ENCODE measurements at regions not wholly inside any gene's neighbourhood (a gene's known extent, or its start where the extent isn't known, plus 50 kb on each side); places are given as distances from the start of the nearest gene placed in this dataset.

- TF ChIP-seq, protein P1, sequence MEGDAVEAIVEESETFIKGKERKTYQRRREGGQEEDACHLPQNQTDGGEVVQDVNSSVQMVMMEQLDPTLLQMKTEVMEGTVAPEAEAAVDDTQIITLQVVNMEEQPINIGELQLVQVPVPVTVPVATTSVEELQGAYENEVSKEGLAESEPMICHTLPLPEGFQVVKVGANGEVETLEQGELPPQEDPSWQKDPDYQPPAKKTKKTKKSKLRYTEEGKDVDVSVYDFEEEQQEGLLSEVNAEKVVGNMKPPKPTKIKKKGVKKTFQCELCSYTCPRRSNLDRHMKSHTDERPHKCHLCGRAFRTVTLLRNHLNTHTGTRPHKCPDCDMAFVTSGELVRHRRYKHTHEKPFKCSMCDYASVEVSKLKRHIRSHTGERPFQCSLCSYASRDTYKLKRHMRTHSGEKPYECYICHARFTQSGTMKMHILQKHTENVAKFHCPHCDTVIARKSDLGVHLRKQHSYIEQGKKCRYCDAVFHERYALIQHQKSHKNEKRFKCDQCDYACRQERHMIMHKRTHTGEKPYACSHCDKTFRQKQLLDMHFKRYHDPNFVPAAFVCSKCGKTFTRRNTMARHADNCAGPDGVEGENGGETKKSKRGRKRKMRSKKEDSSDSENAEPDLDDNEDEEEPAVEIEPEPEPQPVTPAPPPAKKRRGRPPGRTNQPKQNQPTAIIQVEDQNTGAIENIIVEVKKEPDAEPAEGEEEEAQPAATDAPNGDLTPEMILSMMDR (conservative IDR thresholded peaks at IDR 0.05), result no peak
- TF ChIP-seq ZFX (IDR thresholded peaks at IDR 0.05), result no peak
- H3K27ac ChIP-seq, result no peak overlapping the region
Observed at GRCh38 chr17:70774339-70775117, 605.2 kb downstream of the KCNJ2 start.

DNA sequence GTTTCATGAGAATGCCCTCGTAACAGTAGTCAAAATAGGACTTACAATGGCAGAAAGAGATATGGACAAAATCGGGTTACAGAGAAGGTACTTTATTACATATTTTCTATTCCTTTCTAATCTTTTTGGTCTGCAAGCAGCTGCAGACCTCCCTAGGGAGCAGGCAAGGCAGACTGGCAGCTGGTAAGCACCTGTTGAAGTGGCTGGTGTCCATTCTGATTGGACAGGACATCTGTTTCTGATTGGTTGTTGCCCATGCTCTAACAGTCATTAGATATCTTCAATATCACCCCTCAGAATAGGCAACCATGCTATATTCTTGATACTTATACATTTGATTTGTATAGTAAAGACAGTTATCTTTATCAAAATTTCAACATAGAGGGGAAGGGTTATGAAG lies 606.3 kb downstream of the KCNJ2 start:
- no peak for TF ChIP-seq ZFX (IDR thresholded peaks at IDR 0.05)
- TF ChIP-seq, protein P1 (conservative IDR thresholded peaks at IDR 0.05), result no peak
- no peak overlapping the region for H3K27ac ChIP-seq

GRCh38 chr17:70776441-70776840 lies 607.1 kb downstream of the KCNJ2 start:
- H3K27ac ChIP-seq, result no peak overlapping the region
- TF ChIP-seq, protein P1 (conservative IDR thresholded peaks at IDR 0.05), result no peak
- no peak for TF ChIP-seq ZFX (IDR thresholded peaks at IDR 0.05)

GRCh38 chr17:70780031-70780430 lies 610.7 kb downstream of the KCNJ2 start:
- no peak for TF ChIP-seq ZFX (IDR thresholded peaks at IDR 0.05)
- no peak overlapping the region for H3K27ac ChIP-seq

GRCh38 chr17:70786081-70786480 lies 616.7 kb downstream of the KCNJ2 start:
- TF ChIP-seq, protein P1 (conservative IDR thresholded peaks at IDR 0.05), result no peak
- TF ChIP-seq ZFX (IDR thresholded peaks at IDR 0.05), result no peak
- no peak overlapping the region for H3K27ac ChIP-seq

DNA sequence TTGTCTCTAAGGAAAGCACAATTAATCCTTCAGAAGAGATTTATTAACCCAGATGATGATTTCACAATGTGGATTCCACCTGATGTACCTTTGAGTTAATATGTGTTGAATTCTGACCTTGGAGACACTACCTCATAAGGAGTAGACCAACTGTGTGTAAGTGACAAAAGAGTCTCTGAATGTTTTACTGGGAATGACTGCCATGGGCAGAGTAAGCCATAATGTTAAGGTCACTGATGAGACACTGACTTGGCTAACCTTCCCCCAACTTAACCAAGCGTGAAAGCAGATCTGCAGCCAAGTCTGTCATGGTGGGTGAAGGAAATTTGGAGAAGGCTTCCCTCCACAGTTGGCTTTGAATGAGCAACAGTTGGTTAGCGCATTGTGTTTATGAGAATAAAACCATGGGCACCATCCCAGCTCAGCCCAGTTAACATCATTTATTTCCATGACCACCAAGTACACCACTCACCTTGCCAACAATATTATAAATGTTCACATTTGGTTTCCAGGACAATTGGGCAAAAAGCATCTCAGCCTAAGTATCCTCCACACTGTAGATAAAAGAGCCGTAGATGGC lies 618.5 kb downstream of the KCNJ2 start:
- H3K27ac ChIP-seq, result no peak overlapping the region
- TF ChIP-seq, protein P1 (conservative IDR thresholded peaks at IDR 0.05), result no peak
- no peak for TF ChIP-seq ZFX (IDR thresholded peaks at IDR 0.05)

DNA sequence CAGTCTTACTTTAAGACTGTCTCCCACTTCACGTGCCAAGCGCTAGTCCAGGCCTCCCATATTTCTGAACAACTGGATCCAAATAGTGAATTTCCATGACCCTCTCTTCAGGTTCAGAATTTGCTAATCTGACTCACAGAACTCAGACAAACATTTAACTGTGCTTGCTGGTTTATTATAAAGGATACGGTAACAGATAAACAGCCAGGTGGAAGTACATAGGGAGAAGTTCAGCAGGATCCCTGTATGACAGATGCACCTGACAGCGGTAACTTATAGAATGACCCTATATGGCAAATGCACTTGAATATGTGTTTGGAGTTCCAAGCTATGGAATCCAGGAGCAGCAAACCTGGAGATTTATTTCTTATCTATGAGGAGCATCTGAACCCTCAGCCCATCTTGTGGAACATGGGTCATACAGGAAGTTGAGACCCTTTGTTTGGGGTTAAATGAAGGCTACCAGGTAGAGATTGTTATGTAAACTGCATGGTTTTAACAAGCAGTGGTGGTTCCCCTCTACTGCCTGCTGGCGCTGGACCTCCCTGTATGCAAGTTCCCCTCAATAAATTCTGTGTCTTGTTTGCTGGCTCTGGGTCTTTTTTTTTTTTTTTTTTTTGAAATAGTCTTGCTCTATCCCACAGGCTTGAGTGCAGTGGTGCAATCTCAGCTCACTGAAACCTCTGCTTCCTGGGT lies 622.6 kb downstream of the KCNJ2 start:
- TF ChIP-seq, protein P1 (conservative IDR thresholded peaks at IDR 0.05), result no peak
- H3K27ac ChIP-seq, result no peak overlapping the region
